HG03064 (cell line): ENCODE measurements at regions not wholly inside any gene's neighbourhood (a gene's known extent, or its start where the extent isn't known, plus 50 kb on each side); places are given as distances from the start of the nearest gene placed in this dataset.

Source experiments
- ATAC-seq: cut with Tn5 transposase; IDR thresholded peaks from one replicate; pipeline ENCODE4 v1.9.1; 2021; ENCODE audit warnings: low read depth; ENCODE audit not compliant: unreplicated experiment

- no peak for ATAC-seq
Observed at GRCh38 chr20:42020316-42020715, 402.1 kb upstream of the CHD6 start.

- ATAC-seq: no peak
Observed at GRCh38 chr20:42018979-42019378, 400.8 kb upstream of the CHD6 start.

- ATAC-seq: no peak
Observed at GRCh38 chr20:42010090-42010489, 391.9 kb upstream of the CHD6 start.

GRCh38 chr20:42007251-42007650 lies 389.1 kb upstream of the CHD6 start:
- no peak for ATAC-seq

- ATAC-seq: no peak
Observed at GRCh38 chr20:42005211-42005610, 387.0 kb upstream of the CHD6 start.

- no peak for ATAC-seq
Observed at GRCh38 chr20:42003380-42003779, 385.2 kb upstream of the CHD6 start.

- ATAC-seq: no peak
Observed at GRCh38 chr20:41998539-41999341, 380.6 kb upstream of the CHD6 start.

GRCh38 chr20:41996951-41997350 lies 378.8 kb upstream of the CHD6 start:
- ATAC-seq: no peak

- no peak for ATAC-seq
Observed at GRCh38 chr20:41992481-41992880, 374.3 kb upstream of the CHD6 start.

GRCh38 chr20:41991412-41991811 lies 373.2 kb upstream of the CHD6 start:
- ATAC-seq: no peak

GRCh38 chr20:41989935-41990635 lies 371.9 kb upstream of the CHD6 start:
- ATAC-seq: no peak

- ATAC-seq: no peak
Observed at GRCh38 chr20:41989039-41989679, 371.0 kb upstream of the CHD6 start.

GRCh38 chr20:41984031-41984430 lies 365.9 kb upstream of the CHD6 start:
- peak; percentile 71 for ATAC-seq

- ATAC-seq: no peak
Observed at GRCh38 chr20:41983159-41983558, 365.0 kb upstream of the CHD6 start.

GRCh38 chr20:41981746-41982145 lies 363.6 kb upstream of the CHD6 start:
- ATAC-seq: no peak

- ATAC-seq: no peak
Observed at GRCh38 chr20:41978875-41979274, 360.7 kb upstream of the CHD6 start.

- ATAC-seq: no peak
Observed at GRCh38 chr20:41978246-41978790, 360.1 kb upstream of the CHD6 start.

GRCh38 chr20:41969656-41970055 lies 351.5 kb upstream of the CHD6 start:
- ATAC-seq: no peak

- no peak for ATAC-seq
Observed at GRCh38 chr20:41960166-41960565, 342.0 kb upstream of the CHD6 start.

- ATAC-seq: no peak
Observed at GRCh38 chr20:41958391-41958790, 340.2 kb upstream of the CHD6 start.

- no peak for ATAC-seq
Observed at GRCh38 chr20:41956338-41957074, 338.3 kb upstream of the CHD6 start.
